ENCODE measurements at regions not wholly inside any gene's neighbourhood (a gene's known extent, or its start where the extent isn't known, plus 50 kb on each side); places are given as distances from the start of the nearest gene placed in this dataset.
"Not testable (repeated sequence)": the region's sequence is repeated elsewhere in the genome, so short reads cannot be mapped to it uniquely, and the experiment has no call there.

- no peak for TF ChIP-seq CTCF (conservative IDR thresholded peaks at IDR 0.05; ENCODE audit: low read length)
- no peak overlapping the region for H3K4me3 ChIP-seq (ENCODE audit: low read length)
- no peak for DNase-seq (ENCODE audit: low read depth)
Observed at GRCh38 chr11:47928426-47928825, 51.9 kb upstream of the PTPRJ start.

- H3K4me3 ChIP-seq (ENCODE audit: low read length), result no peak overlapping the region
- no peak for TF ChIP-seq CTCF (conservative IDR thresholded peaks at IDR 0.05; ENCODE audit: low read length)
- peak; percentile 78 for DNase-seq (ENCODE audit: low read depth)
Observed at GRCh38 chr11:47924184-47924691, 56.1 kb upstream of the PTPRJ start.

- no peak overlapping the region for H3K4me3 ChIP-seq (ENCODE audit: low read length)
- DNase-seq (ENCODE audit: low read depth), result peak; percentile 59
- TF ChIP-seq CTCF (conservative IDR thresholded peaks at IDR 0.05; ENCODE audit: low read length), result no peak
Observed at GRCh38 chr11:47923667-47924066, 56.7 kb upstream of the PTPRJ start.

GRCh38 chr11:47921080-47921555 lies 59.2 kb upstream of the PTPRJ start:
- DNase-seq (ENCODE audit: low read depth); H3K4me3 ChIP-seq (ENCODE audit: low read length): not testable (repeated sequence)

GRCh38 chr11:47918882-47919495 lies 61.4 kb upstream of the PTPRJ start:
- no peak overlapping the region for H3K4me3 ChIP-seq (ENCODE audit: low read length)
- peak; percentile 54 for DNase-seq (ENCODE audit: low read depth)
- TF ChIP-seq CTCF (conservative IDR thresholded peaks at IDR 0.05; ENCODE audit: low read length), result no peak

- H3K4me3 ChIP-seq (ENCODE audit: low read length), result peak overlapping the region; percentile 44
- TF ChIP-seq CTCF (conservative IDR thresholded peaks at IDR 0.05; ENCODE audit: low read length), result no peak
- DNase-seq (ENCODE audit: low read depth), result no peak
Observed at GRCh38 chr11:47918370-47918690, 62.0 kb upstream of the PTPRJ start.

GRCh38 chr11:47917599-47918369 lies 62.6 kb upstream of the PTPRJ start:
- peak; percentile 95 for DNase-seq (ENCODE audit: low read depth)
- TF ChIP-seq CTCF (conservative IDR thresholded peaks at IDR 0.05; ENCODE audit: low read length), result no peak
- H3K4me3 ChIP-seq (ENCODE audit: low read length), result peak overlapping the region; percentile 44

All from AG10803 (cell line).